Esophagus squamous epithelium (tissue), 5 donors: ENCODE measurements at regions not wholly inside any gene's neighbourhood (a gene's known extent, or its start where the extent isn't known, plus 50 kb on each side); places are given as distances from the start of the nearest gene placed in this dataset.

Source experiments
- DNase-seq: peaks from one replicate; lab custom pipeline; 2025; lab: John Stamatoyannopoulos, UW
- H3K27ac ChIP-seq, 4 donors: fragments of 200-600 bp; sonication (generic); one replicate each; pipeline ENCODE4 v1.5.1; 2016 to 2019; ENCODE audit warnings: mild to moderate bottlenecking in 1 of 4
- H3K27me3 ChIP-seq, 4 donors: fragments of 200-600 bp; sonication (generic); 1 replicate in 3 of 4; 2 replicates in 1 of 4; pipeline versions ENCODE4 v1.5.1 to v1.6.0; 2017 to 2021; ENCODE audit warnings: antibody characterized with exemption in 1 of 4
- H3K36me3 ChIP-seq, 3 donors: fragments of 200-600 bp; sonication (generic); one replicate each; pipeline ENCODE4 v1.5.1; 2016 to 2019
- H3K4me1 ChIP-seq, 3 donors: fragments of 200-600 bp; sonication (generic); one replicate each; pipeline ENCODE4 v1.5.1; 2017 to 2019
- H3K4me3 ChIP-seq, 4 donors: fragments of 200-600 bp; sonication (generic); 1 replicate in 3 of 4; 2 replicates in 1 of 4; pipeline ENCODE4 v1.5.1; 2016 to 2019; ENCODE audit warnings: mild to moderate bottlenecking in 2 of 4, moderate library complexity in 1 of 4
- H3K9me3 ChIP-seq, 3 donors: fragments of 200-600 bp; sonication (generic); one replicate each; pipeline ENCODE4 v1.5.1; 2016 to 2019
- POLR2A ChIP-seq, 4 donors: fragments of 450-650 bp; IDR thresholded peaks; one replicate each; pipeline ENCODE4 v1.6.1; 2017; ENCODE audit warnings: antibody characterized with exemption in 4 of 4, mild to moderate bottlenecking in 4 of 4, moderate library complexity in 3 of 4
- WGBS, 2 donors: methylation state at CpG; one replicate each; pipeline ENCODE4 v1.1.5; 2018; 5-methylcytosine and 5-hydroxymethylcytosine counted together
- intact Hi-C: fragments of 100-400 bp; cut with DNase I; formaldehyde crosslinking; loops from one replicate; pipeline ENCODE4 v1.15.0; 2022
- TF ChIP-seq, protein P1 (sequence below), 6 experiments: fragments of 450-650 bp in 4 of 6; fragments of 200-600 bp in 2 of 6; sonication (generic) in 2 of 6; IDR thresholded peaks; one replicate each; pipeline ENCODE4 v1.5.1; 2016 to 2019; ENCODE audit warnings: antibody characterized with exemption in 6 of 6, mild to moderate bottlenecking in 4 of 6, moderate library complexity in 4 of 6
- donor health status: DM: yes; HTN: yes; CAD: no.

DNA sequence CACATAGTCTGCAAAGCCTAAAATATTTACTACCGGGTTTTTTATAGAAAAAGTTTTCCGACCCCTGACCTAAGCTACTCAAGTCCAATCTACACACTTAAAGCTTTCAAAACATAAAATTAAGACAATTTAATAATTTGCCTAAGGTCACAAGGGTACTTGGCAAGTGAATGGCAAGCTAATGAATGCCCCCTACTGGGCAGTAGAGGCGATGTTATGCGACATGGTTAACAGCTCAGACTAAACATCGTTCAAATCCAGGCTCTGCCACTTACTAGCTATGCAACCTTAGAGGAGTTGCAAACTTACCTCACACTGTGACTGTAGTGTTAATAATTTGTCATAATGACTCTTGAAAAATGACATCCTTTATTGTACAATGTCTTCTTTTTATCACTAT lies 317.2 kb upstream of the NFIA start:
- DNase-seq: no peak

DNA sequence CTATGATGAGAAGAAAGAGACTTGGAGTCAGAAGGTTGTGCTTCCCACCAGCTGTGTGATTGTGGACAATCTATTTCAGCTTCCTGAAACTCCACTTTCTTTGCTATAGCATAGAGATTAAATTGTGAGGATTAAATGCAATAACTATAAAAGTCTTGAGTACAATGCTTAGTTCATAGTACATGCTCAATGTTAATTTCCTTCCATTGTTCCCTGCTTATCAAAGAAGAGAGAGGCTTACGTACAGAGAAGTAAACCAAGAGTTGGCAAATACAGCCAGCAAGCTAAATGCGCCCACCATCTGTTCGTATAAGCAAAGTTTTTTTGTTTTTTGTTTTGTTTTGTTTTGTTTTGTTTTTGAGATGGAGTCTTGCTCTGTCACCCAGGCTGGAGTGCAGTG lies 317.9 kb upstream of the NFIA start:
- H3K4me3 ChIP-seq: no peak overlapping the region
- H3K27me3 ChIP-seq: no peaks in the 10 kb centered on the region
- no peaks in the 10 kb centered on the region for H3K4me1 ChIP-seq
- WGBS, 2 donors: 82 to 85% methylated on average over 3 of the region's 3 CpGs
- no peak overlapping the region for H3K27ac ChIP-seq
- H3K9me3 ChIP-seq: no peaks in the 10 kb centered on the region
- no peaks in the 10 kb centered on the region for H3K36me3 ChIP-seq
- intact Hi-C loops: no loop called here
- no peak for DNase-seq
- TF ChIP-seq, protein P1, sequence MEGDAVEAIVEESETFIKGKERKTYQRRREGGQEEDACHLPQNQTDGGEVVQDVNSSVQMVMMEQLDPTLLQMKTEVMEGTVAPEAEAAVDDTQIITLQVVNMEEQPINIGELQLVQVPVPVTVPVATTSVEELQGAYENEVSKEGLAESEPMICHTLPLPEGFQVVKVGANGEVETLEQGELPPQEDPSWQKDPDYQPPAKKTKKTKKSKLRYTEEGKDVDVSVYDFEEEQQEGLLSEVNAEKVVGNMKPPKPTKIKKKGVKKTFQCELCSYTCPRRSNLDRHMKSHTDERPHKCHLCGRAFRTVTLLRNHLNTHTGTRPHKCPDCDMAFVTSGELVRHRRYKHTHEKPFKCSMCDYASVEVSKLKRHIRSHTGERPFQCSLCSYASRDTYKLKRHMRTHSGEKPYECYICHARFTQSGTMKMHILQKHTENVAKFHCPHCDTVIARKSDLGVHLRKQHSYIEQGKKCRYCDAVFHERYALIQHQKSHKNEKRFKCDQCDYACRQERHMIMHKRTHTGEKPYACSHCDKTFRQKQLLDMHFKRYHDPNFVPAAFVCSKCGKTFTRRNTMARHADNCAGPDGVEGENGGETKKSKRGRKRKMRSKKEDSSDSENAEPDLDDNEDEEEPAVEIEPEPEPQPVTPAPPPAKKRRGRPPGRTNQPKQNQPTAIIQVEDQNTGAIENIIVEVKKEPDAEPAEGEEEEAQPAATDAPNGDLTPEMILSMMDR (IDR thresholded peaks at IDR 0.05): no peak
- TF ChIP-seq POLR2A (IDR thresholded peaks at IDR 0.05): no peak

More for the DNA sequence above, 317.2 kb upstream of the NFIA start:
- TF ChIP-seq, protein P1 (IDR thresholded peaks at IDR 0.05): peak in 5 of 6 experiments; percentile 22 to 53 (median 26)
- TF ChIP-seq POLR2A (IDR thresholded peaks at IDR 0.05): no peak
- Histone ChIP-seq H3K27ac (no peak overlapping the region), H3K27me3 (no peaks in the 10 kb centered on the region), H3K4me3 (no peak overlapping the region), H3K4me1 (no peaks in the 10 kb centered on the region), H3K9me3 (no peaks in the 10 kb centered on the region), H3K36me3 (no peaks in the 10 kb centered on the region)
- 53 to 62% methylated on average over 5 of the region's 5 CpGs for WGBS, 2 donors
- intact Hi-C loops: no loop called here

DNA sequence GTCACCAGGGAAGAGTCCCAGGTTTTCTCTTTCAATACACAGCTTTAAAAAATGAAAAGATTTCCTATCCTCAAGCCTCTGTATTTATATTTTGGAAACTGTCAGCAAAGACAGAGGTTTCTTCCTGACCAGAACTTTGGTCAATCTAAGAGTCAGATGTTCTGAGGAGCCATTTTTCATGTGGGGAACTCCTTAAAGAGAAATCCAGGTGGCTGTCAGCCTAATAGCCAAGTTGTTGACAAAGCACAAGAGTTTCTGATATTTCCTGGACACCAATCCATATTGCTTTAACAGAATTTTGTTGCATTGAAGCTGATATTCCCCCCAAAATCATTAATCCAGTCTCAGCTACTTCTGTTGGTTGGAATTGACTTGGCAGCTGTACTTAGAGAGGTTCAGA lies 318.6 kb upstream of the NFIA start:
- no peaks in the 10 kb centered on the region for H3K9me3 ChIP-seq
- no peaks in the 10 kb centered on the region for H3K36me3 ChIP-seq
- no peak for DNase-seq
- no peak for TF ChIP-seq POLR2A (IDR thresholded peaks at IDR 0.05)
- TF ChIP-seq, protein P1 (IDR thresholded peaks at IDR 0.05): no peak
- no peaks in the 10 kb centered on the region for H3K4me1 ChIP-seq
- H3K27me3 ChIP-seq: no peaks in the 10 kb centered on the region
- H3K27ac ChIP-seq: no peak overlapping the region
- H3K4me3 ChIP-seq: no peak overlapping the region
- intact Hi-C loops: no loop called here

DNA sequence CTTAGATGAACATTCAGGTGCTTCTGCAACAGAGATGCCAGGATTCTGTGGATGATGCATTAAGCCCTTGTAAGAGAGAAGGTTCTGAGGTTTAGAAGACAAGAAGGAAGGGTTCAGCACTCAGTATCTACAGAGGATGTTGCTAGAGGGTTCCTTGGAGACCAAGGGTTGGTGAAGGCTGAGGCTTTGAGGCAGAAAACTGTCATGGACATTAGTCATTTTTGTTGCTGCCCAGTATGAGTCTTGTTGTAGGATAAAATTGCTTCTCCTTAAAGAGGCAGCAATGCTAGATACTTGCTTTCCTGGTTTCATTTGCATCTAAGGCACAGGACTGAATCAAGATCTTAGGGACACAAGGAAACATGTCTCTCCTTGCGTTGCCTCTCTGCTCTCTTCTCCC lies 319.4 kb upstream of the NFIA start:
- intact Hi-C loops: no loop called here
- no peaks in the 10 kb centered on the region for H3K27me3 ChIP-seq
- DNase-seq: no peak
- 64 to 82% methylated on average over 1 of the region's 1 CpG for WGBS, 2 donors
- no peak for TF ChIP-seq POLR2A (IDR thresholded peaks at IDR 0.05)
- no peak overlapping the region for H3K27ac ChIP-seq
- no peak overlapping the region for H3K4me3 ChIP-seq
- no peaks in the 10 kb centered on the region for H3K36me3 ChIP-seq
- no peaks in the 10 kb centered on the region for H3K4me1 ChIP-seq
- no peaks in the 10 kb centered on the region for H3K9me3 ChIP-seq

DNA sequence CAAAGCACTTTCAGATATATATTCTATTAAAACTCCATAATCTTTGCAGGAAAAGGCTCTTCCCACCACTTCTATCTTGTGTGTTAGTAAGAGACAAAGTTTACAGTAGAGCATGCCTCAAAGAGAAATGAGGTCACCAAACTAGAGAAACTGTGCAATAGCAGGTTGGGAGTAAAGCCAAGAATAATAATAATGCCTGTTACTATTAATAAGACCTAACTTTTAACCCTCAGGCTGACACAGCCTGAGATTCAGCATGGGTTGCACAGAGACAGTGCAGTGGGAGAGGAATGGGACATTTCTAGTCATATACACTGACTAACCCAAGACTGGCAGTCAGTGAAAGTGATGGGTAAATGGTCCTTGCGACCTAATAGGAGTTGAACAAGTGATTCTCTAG lies 320.2 kb upstream of the NFIA start:
- TF ChIP-seq, protein P1 (IDR thresholded peaks at IDR 0.05): no peak
- no peak for TF ChIP-seq POLR2A (IDR thresholded peaks at IDR 0.05)
- Histone ChIP-seq H3K9me3 (no peaks in the 10 kb centered on the region), H3K4me1 (no peaks in the 10 kb centered on the region), H3K4me3 (no peak overlapping the region), H3K27me3 (no peaks in the 10 kb centered on the region), H3K27ac (no peak overlapping the region), H3K36me3 (no peaks in the 10 kb centered on the region)
- DNase-seq: no peak
- 65 to 71% methylated on average over 1 of the region's 1 CpG for WGBS, 2 donors
- intact Hi-C loops: no loop called here

DNA sequence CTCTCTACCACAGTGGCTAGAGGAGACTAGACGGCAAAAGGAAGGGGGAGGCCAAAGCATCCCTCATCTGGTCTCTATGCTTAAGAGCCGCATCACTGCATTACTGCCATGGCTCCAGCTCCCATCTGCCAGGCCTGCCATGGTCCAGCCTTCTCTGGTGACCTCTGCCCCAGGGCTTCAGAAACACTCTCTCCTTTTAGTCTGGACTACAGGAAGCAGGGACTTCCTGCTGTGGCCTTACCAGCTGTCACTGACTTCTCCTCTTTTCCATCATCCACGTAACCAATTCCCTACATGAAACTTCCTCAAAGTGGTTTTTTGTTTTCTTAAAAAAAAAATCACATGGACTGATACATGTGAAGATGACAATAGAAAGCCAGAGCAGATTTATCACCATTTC lies 323.1 kb upstream of the NFIA start:
- no peaks in the 10 kb centered on the region for H3K36me3 ChIP-seq
- no peaks in the 10 kb centered on the region for H3K9me3 ChIP-seq
- DNase-seq: no peak
- intact Hi-C loops: no loop called here
- 72 to 88% methylated on average over 3 of the region's 3 CpGs for WGBS, 2 donors
- no peak overlapping the region for H3K4me3 ChIP-seq
- H3K27ac ChIP-seq: no peak overlapping the region
- H3K27me3 ChIP-seq: no peaks in the 10 kb centered on the region
- no peaks in the 10 kb centered on the region for H3K4me1 ChIP-seq
- TF ChIP-seq POLR2A (IDR thresholded peaks at IDR 0.05): no peak
- TF ChIP-seq, protein P1 (IDR thresholded peaks at IDR 0.05): no peak
